Right renal cortex interstitium (tissue), 3 donors: ENCODE measurements at regions not wholly inside any gene's neighbourhood (a gene's known extent, or its start where the extent isn't known, plus 50 kb on each side); places are given as distances from the start of the nearest gene placed in this dataset.
"Not testable (repeated sequence)": the region's sequence is repeated elsewhere in the genome, so short reads cannot be mapped to it uniquely, and the experiment has no call there.

Source experiments
- DNase-seq, 3 donors: peaks; one replicate each; pipeline ENCODE4 v3.0.0-alpha.2; 2013; ENCODE audit warnings: low read depth in 3 of 3, low spot score in 2 of 3

DNA sequence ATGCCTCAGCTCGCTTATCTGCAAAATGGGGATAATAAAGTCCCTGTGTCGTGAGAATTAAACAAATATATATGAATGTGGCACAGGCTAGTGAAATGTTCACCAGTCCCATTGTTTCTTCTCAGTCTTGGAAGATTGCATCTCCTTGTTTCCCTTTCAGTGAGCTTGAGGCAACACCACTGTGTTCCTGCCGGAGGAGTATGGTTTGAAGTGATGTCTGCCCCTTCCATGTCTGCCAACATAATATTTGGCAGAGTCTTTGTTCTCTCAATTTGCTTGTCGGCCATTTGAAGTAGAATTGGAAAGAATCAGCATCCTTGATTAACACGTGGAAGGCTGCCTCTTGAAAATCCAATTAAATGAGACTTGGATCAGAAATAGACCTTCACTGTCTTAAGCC lies 1088.5 kb upstream of the INTU start:
- no peak for DNase-seq

DNA sequence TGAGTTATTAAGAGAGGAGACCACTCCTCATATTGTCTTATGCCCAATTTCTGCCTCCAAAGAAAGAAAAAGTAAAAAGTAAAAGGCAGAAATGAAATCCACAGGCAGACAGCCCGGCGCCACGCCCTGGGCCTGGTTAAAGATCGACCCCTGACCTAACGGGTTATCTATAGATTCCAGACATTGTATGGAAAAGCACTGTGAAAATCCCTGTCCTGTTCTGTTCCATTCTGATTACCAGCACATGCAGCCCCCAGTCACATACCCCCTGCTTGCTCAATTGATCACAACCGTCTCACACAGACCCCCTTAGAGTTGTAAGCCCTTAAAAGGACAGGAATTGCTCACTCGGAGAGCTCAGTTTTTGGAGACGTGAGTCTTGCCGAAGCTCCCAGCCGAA lies 1086.6 kb upstream of the INTU start:
- DNase-seq, result not testable (repeated sequence)

DNA sequence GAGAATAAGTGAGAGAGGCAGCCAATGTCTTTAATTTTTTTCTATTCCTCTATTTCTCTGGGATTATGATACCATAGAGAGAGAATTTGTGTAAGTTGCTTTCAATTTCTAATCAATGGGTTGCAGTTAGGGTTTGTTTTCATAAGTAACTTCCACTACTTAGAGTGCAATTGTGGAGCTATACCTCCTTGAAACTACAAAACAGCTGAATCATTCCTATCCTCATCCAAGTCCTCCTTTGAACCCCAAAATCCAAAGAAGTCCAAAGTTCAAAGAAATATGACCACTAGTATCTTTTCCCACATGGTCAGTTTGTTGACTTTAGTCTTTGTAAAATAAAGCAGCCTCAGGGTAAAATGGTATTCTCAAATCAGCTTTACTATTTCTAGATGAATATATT lies 1085.4 kb upstream of the INTU start:
- no peak for DNase-seq

DNA sequence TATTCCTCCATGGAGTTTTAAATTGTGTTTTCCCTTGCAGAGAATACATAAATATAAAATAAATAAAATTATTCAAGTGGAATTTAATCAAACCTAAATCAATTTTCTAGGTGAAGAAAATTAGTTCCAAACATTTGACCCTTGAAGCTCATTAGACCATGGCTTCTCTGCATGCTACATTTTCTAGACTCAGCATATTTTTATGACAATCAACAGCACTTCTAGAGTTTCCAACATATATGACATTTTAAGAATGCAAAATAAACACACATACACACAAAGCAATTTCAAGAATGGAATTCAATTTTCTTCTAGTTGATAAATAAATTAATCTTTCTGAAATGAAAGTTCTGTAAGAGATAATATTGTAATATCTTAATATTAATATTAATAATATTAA lies 1083.9 kb upstream of the INTU start:
- no peak for DNase-seq

DNA sequence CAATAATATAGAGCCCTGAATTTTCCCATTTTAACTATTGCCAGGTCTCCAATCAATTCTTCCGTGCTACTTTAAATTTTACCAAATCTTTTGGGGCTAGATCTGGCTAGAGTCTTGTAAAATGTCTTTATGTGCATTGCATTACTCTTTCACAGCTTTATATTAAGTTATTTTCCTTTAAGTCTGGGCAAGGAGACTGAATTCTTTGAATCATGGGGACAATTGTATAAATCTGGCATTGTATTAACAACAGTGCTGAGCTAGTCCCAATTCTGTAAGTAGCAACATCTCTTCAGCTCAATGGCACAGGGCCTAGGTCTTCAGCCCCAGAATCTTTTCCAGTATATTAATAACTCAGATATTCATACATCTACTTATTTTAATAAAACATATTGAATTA lies 1080.4 kb upstream of the INTU start:
- no peak for DNase-seq

- DNase-seq, result no peak
Observed at GRCh38 chr4:126553248-126553647, 1079.5 kb upstream of the INTU start.

GRCh38 chr4:126558596-126558995 lies 1074.2 kb upstream of the INTU start:
- no peak for DNase-seq

DNA sequence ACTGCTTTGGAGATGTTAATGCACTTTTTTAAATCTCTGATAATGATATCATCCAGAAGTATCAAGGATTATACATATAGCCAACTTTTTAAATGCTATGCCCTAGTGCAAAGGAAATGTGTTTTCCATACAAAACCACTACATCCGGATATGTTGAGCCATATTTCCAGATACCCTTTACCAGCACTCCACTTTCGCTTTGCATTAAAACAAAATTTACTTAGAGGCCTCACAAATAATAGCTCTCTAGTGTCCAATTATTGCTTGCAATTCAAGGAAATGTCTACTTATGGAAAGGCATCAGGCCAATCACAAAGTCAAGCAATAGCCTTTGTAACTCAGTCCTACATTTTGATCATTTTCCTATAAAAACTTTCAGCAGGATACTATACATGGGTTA lies 1072.8 kb upstream of the INTU start:
- DNase-seq, result no peak

GRCh38 chr4:126560794-126561193 lies 1072.0 kb upstream of the INTU start:
- no peak for DNase-seq

GRCh38 chr4:126563389-126563788 lies 1069.4 kb upstream of the INTU start:
- DNase-seq, result no peak

DNA sequence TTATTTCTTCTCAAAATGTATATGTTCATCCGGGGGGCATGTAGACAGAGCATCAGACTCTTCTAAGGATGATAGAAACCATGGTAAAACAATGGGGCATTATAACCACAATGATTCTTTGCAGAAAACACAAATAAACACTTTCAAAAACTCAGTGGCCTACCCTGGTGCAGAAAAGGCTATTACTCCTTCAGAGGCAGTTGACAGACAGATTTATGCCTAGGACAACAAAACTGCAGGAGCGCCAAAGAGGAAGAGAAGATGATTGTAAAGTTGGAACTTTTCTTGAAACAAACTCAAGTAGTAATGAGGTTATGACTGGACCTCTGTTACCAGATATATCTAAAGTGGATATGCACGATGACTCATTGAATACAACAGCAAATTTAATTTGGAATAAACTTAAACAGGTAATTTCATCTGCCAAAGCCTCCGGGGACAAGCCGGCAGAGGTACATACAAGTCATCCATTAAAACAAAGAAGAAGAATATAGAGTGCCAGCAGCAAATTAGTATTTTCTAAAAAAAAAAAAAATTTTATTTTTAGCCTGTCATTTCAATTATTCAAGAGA lies 1068.4 kb upstream of the INTU start:
- DNase-seq, result no peak

GRCh38 chr4:126568652-126569570 lies 1063.8 kb upstream of the INTU start:
- no peak for DNase-seq

GRCh38 chr4:126572264-126572663 lies 1060.5 kb upstream of the INTU start:
- no peak for DNase-seq

DNA sequence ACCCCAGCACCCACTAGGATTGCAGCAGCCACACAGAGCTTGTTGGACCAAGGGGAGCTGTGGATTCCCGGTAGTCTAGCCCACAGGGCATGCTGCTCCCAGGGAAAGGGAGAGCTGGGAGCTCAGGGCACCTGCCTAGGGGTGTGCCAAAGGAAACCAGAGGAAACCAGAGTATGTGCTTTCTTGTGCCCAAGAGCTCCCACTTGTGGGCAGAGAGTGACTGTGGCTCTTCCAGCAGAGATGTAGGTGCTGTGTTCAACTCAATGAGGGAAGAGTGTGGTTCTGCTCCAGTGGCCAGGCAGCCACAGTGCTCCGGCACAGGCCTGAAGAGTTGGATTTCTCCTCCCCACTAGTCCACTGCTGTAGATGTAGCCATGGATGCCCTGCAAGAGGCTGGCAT lies 1050.0 kb upstream of the INTU start:
- DNase-seq, result no peak

DNA sequence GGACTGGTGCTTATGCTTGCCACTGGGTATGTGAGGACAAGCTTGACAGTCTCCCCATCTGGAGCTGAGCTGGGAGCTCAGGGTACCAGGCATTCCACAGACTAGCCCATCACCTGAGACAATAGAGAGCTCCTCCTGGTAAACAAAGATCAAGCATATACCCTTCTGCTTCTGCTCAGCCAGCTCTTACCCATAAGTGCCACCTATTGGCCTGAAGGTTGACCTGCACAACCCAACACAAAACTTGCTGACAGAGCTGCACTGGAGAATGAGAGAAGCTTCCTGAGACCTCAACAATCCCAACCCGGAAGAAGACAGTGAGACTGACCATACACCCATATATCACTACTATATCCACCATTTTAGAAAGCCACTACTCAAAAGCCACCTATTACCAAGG lies 1049.2 kb upstream of the INTU start:
- DNase-seq, result no peak

DNA sequence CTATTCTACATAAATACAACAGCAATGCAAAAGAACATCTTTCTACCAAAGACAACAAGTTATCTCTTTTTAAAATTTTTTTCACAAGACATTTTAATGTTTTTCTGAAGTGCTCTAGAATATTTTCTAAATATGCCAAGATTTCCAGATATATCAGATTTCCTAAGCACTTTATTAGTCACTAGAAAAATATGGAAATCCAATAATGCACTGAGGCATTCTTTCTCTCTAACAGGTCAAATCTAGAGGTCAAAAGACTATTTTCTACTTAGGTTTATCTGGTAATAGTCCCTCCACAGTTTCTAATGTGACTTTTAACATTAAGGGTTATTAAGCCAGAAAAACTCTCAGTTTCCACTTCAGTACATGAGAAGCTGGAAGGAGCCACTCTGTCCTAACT lies 1041.2 kb upstream of the INTU start:
- no peak for DNase-seq

DNA sequence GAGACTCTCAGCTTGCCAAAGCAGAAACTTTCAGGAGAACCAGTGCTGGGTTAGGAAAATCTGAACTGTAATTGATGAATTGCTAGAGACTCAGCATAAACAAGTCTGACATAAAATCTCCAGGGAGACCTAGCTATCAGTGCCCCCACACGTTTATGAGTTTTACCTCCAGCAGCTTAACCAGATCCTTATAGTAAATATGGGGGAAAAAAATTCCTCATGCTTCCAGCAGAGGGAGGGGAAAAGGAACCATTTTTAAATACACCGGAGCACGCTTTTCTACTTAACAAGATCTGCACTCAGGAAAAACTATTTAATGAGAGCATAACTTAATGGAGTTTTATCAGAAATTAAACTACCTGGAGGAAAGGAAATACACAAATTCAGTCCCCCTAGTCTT lies 1040.7 kb upstream of the INTU start:
- DNase-seq, result no peak

DNA sequence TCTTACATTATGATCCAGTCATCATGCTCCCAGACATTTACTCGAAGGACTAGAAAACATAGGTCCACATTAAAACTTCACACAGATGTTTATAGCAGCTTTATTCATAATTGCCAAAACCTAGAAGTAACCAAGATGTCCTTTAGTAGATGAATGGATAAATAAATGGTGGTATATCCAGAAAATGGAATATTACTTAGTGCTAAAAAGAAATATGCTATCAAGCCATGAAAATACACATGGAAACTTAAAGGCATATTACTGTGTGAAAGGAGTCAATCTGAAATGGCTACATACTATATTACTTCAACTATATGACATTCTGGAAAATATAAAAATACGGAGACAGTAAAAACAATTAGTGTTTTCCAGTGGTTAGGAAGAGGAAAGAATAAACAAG lies 1039.1 kb upstream of the INTU start:
- DNase-seq, result no peak

DNA sequence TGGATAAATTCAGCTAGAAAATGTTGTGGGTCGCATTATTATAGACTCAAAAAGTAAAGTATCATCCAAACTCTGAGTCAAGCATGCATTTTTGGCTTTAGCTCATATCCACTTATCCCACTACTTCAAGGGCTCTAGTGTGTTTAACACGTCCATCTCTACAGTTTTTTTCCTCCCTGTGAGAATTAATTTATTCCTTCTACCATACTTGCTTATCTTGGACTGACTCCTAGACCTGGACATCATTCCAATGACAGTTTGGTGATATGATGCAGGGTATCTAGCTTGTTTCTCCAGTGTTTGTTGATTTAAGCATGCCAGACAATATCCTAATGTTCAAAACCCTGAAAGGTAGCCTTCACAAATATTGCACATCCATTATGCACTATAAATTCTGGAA lies 1037.1 kb upstream of the INTU start:
- DNase-seq, result no peak

DNA sequence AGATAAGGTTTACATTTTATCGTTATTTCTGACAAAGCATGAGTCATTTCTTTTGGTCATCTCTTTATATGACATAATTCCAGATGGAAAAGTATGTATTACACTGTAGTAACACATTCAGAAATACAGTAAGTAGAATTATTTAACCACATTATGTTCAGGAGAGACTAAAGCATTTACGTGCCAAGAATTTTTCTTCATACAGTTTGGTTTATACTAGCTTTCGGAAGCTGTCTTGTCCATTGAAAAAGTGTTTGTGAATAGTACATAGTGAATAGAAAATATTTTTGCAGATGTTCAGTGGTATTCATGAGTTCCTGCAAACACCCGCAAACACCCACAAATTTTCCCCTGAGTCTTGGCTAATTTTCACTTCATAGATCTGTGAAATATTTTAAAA lies 1033.0 kb upstream of the INTU start:
- no peak for DNase-seq

DNA sequence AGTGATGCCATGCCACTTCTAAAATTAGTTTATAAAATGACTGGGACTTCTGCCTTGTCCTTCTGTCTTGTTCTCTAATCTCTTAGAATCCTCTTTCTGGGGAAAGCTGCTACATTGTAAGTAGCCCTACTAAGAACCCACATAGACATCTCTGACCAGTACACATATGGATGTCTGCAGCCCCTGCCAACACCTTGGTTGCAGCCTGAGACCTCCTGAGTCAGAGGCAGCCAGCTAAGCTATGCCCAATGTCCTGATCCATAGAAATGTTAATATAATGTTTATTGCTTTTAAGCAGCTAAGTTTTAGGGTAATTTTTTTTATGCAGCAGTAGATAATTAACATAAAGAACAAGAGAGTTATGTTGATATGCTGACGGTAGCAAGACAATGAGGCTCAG lies 1029.5 kb upstream of the INTU start:
- DNase-seq, result no peak

DNA sequence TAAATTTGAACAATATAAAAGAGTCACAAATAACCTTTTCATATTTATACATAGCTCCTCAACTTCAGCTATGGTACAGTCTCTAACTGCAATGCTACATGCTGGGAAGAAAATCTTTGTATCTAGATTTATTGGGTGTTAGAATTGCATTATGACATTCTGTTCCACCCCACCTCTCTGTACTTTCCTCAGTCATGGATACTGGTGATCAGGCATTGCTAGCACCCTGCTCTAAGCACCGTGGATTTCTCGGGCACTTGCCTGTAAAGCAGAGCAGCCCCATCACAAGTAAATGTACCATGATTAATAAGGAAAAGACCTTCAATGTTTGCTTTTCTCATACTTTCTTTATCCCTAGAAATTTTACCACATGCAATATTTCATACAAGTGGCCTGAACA lies 1028.9 kb upstream of the INTU start:
- DNase-seq, result no peak
